Myocyte (in vitro differentiated cells): ENCODE measurements at regions not wholly inside any gene's neighbourhood (a gene's known extent, or its start where the extent isn't known, plus 50 kb on each side); places are given as distances from the start of the nearest gene placed in this dataset.
A peak's percentile ranks its signal among the peaks of the same experiment; 100 is the strongest.
"Not testable (repeated sequence)": the region's sequence is repeated elsewhere in the genome, so short reads cannot be mapped to it uniquely, and the experiment has no call there.

Source experiments
- DNase-seq: peaks from one replicate; pipeline ENCODE4 v3.0.0-alpha.2; 2012; ENCODE audit warnings: low read depth

DNA sequence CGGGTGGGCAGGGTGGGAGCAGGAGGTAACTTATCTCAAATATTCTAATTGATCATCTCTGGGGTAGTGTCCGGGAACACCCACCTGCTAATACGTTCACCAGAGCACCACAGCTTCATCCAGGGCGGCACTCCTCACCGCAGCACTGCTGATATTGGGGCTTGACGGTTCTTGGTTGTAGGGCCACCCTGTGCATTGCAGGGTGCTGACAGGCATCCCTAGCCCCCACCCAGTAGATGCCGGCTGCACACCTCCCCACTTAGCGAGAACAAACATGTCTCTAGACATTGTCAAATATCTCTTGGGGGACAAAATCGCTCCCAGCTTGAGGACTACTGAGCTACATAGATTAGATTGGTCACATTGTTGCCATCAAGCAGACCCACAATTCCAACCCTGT lies 73.9 kb upstream of the WASF3 start:
- no peak for DNase-seq

DNA sequence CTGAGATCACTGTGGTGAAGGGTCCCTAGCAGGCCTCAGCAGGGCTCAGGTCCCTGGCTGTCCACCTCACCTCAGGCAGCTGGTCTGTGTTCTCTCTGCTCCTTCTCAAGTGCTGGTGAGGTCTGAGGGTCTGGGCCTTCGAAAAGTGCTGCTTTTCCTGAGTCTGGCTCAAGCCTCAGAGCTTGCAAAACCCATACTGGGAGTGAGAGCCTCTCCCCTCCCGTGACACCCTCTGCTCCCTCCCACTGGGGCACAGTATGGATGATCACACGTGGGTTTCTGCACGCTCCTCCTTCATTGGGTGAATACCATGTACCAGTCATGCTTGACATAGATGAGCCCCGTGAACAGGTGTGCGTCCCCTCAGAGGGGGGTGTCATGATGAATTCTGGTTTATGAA lies 73.3 kb upstream of the WASF3 start:
- DNase-seq, result no peak

DNA sequence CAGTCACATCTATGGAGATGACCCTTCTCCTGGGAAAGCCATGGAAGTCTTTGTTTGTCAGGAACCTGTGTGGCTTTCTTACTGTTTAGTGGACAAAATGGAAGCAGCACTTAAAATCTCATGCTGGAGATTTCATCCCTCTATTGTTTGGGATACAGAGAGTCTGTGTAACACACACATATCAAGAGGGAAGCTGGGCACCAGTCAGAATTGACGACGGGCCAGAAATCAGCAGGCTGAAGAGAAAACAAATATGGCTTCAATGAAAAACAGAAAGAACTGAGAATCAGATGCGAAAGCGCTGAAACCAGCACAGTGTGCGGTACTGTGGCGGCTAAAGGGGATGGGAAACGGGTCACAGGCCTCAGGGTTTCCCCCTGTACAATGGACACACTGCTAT lies 72.2 kb upstream of the WASF3 start:
- no peak for DNase-seq

DNA sequence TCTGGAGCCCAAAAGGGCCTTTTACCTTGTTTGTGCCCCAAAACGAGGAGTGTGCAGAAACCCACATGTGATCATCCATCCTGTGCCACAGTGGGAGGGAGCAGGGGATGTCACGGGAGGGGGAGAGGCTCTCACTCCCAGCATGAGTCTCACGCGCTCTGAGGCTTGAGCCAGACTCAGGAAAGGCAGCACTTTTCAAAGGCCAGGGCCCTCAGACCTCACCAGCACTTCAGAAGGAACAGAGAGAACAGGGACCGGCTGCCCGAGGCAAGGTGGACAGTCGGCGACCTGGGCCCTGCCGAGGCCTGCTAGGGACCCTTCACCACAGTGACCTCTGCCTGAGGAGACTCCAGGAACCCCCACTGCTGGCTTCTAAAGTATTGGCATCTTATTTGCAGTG lies 71.7 kb upstream of the WASF3 start:
- DNase-seq, result no peak

DNA sequence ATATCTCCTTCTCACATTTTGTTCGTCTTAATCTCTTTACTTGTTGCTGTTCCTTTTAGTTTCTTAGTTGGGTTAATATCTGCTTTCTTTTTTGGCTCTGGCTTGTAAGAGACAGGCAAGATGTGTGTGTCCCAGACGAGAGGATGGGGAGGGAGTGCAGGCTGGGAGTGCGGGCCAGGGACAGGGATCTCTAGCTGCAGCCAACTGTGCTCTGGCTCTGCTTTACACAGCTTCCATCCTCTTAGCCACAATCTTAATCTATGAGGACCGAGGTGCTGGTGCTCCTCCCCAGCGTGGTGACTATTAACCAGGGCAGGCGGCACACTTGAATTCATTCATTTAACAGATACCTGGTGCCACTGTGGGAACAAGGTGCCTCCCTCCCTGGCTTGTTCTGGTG lies 70.9 kb upstream of the WASF3 start:
- DNase-seq, result no peak

DNA sequence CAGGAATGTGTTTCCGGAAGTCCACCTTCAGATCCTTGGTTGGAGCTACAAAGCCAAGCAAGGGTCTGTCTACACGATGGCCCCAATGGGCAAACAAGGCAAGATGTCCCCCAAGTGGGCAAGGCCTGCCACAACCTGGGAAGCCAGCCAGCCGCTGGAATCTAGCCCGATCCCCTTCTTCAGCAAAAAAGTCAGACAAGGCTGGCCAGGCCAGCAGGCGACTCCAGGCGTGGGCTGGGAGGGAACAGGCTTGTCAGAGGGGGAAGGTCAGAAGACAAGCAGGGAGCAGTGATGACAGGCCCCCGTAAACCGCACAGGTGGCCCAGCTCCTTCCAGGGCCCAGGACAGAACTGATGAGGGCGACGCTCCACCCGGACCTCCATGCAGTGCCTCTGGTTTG lies 69.7 kb upstream of the WASF3 start:
- DNase-seq, result no peak

DNA sequence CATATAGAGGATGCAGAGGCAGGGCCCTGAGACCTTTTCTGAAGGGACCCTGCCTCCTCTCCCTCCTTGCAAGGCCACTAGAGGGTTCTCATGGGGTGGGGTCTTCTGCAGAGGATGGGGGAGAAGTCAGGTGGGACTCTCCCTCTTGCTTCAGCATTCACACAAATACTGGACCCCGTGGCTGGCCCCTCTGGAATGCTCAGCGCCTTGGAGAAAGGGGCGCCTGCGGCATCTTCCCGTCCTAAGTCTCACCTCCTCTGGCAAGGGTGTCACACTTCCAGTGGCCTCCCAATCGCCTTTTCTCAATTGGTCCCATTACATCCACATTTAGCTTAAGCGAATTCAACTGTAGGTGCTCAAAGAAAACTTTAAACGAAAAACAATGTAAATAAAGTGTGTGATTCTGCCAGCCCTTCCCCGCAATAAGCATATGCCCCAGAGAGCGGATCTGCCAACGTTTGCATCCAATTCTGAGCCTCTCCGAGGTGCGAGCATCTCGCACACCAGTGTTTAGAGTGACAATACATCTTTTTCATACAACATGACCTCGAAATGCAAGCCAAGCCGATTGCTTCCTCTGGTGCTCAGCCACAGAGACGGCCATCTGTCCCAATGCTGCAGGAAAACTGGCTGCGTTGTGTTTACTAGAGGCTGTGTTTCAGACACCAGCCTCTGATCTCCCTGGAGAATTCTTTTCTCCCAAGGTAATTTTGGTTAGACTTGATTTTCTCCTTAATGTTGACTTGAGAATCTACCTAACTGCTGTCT lies 69.1 kb upstream of the WASF3 start:
- no peak for DNase-seq

DNA sequence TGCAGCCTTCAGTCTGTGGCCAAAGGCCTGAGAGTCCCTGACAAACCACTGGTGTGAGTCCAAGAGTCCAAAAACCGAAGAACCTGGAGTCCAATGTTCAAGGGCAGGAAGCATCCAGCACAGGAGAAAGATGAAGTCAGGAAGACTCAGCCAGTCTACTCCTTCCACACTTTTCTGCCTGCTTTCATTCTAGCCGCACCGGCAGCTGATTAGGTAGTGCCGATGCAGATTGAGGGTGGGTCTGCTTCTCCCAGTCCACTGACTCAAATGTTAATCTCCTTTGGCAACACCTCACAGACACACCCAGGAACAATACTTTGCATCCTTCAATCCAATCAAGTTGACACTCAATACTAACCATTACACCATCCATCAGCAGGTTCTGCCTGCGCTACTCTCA lies 65.2 kb upstream of the WASF3 start:
- not testable (repeated sequence) for DNase-seq

DNA sequence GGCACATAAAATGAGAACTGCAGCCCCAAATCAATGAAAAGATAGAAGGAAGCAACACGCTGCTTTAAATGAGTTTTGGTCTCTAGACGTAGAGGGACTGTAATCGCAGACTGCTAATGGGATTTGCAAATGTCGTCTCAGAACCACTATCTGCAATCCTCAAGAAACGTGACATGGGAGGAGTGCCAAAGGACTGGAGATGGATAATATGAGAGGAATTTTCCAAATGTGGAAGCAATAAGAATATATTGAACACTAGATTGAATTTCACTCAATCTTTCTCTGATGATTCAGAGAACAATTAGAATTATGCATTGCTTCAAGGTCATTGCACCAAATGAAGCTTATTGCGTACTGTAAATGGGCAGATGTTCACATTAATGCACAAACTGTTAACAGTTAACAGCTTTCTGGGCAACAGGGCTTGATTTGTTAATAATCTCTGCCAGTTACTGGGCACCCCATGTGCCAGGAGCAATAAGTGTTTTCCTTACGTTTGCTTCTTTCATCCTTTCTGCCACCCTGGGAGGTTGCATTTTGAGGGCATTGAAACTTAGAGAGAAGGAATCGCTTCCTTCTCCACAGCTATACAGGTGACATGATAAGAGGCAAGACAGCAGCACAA lies 62.8 kb upstream of the WASF3 start:
- DNase-seq, result no peak

DNA sequence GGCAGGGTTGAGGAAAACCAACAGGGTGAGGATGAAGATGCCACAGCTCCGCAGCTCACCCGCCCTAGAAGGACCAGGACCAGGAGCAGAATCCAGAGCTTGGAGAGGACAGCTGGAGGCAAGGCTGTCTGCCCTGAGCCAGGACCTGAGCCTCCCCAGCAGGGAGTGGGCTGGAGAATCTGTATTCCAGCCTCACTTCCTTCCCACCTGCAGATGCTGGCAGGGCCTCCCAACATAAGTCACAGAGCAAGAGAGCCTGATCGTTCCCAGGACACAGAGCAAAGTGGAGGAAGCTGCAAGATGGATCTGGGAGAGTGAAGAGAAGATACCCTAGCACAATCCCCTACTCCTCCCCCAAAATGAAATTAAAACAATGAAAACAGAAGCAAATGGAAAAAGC lies 61.7 kb upstream of the WASF3 start:
- no peak for DNase-seq

DNA sequence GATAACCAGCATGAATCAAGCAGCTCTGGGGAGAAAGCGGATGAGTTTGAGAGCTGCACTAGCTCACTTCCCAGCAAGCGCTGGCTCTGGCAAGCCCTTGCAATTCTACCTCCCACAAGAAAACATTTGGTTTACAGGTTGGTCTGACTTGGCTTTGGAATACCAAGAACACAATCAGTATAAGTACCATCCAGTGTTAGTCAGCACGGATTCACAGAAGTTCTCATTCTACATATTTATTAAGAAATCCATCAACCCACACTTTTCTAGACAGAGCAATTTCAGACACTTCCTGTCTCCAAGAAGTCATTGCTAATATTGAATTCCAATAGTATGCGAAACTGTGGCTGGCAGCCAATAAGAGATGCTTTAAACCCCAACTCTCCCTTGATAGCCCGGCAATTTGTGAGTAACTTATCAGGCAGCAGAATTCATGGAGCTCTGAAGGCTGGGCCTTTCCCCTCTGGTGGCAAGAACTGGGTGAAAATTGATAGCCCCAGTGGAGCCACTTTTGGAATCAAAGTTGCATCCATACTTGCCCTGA lies 59.4 kb upstream of the WASF3 start:
- DNase-seq, result no peak

DNA sequence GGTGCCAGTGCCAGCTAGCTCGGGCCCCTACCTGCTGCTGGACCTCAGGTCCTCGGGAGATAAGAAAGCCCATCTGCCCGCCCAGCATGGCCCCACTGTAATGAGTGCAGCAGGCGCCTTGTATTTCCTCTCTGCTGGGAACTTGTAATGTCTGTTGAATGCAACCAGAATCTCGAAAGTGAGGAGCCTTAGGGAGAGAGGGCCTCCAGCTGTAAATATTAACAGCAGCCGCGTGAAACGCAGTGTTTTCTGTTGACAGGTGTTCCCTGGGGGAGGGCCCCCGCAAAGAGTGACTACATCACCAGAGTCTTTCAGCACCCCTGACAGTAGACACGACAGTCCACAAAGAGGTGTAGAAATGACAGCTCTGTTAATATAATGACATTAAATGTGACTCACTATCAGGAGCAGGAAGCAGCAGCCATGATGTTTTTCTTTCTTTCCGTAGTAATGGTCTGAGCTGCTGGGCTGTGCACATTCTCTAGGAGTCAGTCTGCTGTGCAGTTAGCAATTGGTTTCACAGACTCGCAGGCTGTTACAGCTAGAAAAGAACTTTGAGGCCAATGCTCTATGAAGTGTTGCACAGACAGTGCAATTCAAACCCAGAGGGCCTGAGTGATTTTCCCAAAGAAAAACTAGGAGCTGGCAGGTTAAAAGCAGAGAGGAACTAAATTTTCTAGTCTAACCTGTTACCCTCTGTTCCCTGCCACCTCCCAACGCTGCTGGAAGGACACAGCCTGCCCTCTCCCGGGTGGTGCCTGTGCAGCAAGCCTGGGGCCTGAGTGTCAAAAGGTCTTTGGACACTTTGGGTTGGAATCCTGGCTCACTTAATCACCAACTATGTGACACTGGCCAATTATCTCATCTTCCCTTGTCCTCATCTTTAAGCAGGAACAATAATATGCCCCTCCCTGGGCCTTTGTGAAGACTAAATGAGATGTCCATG lies 58.6 kb upstream of the WASF3 start:
- DNase-seq, result no peak

DNA sequence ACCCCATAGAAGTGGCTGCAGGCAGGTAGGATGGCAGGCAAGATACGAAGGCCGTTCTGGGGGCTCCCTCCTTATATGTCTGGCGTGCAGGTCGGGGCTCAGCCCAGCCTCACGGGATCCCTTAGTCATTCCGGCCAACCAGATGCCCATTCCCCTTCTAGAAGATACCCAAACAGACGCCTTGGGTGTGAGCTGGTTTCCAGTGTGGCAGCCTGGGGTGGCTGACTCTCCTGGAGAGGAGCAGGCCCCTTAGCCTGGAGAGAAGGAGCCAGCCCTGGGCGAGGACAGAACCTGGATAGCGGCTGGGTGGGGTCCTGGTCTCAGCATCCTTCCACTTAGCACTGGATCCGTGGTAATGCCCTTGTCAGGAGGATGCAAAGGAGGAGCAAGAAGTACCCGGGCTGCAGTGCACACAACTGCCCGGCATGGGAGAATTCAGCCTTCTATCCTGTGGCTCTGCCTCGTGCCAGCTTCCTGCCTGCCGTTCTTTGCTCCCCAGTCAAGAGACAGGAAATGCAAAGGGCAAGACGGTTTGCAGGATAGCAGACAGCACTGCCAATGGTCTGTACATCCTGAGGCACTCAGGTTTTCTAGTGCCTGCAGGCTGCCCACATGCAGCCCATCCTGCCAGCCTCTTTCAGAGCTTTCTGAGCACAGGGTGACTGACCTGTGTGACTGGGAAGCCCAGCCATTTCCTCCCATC lies 56.7 kb upstream of the WASF3 start:
- no peak for DNase-seq

DNA sequence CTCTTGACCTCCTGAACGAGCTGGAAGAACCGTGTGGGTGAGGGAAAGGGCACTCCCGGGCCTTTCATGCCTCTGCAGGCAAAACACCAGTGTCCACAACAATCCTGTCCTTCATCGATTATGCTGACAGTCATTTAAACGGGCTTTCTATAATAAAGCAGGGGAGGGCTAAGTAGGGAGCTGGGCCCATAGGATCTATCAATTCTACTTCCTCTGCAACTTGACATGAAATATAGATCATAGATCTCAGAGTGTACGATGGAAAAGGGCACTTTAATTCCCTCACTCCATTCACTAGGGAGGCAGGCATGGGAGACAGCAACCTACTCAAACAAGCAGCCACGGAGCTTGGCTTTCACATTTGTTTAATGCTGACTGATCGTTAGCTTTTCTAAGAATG lies 55.8 kb upstream of the WASF3 start:
- no peak for DNase-seq

DNA sequence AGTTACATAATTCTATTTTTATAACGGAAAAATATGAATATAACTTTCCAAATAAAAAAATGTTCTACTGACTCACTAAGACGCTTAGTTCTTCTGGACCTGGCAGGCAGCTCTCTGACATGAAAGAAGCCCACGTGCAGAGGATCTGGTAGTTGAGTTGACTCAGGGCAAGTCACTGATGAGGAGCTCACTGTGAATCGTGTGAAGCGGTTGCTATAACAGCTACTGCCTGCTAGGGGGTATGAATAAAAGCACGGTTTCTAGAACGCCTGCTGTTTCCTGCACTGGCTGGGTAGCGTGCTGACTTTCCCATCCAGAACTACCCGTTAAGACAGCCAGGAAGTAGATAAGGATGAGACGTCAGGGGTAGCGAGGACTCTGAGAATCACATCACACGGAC lies 54.7 kb upstream of the WASF3 start:
- DNase-seq, result peak; percentile 53

DNA sequence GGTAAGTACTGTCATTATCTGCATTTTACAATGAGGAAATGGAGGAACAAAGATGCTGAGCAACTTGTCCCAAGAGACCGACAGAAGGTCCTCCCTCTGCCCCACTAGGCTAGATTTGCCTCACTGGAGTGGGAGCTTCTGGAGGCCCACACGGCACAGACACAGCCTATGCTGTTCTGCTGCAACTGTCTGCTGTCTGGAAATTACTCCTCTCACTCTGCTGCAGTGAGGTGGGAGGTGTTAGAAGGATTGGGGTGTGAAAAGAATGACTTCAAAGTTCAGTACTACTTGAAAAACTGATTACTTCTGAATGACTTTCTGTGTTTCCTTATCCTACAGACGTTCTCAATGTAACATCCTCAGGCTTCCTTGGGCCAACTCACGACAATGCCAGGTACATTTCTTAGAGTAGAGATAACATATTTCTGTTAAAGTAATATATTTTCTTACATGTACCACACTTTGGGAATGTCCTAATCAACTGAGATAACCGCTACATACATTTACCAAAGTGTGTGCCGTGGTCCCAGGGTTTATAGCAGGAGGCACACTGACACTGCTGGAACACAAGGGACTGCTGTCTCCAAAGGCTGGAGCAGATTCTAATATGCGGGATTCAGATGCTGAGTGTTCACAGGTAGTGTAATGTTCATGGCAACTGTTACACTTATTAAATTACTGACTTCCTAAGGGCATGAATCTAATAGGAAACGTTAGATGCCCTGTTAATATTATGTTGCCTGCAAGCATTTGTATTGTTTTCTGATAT lies 53.5 kb upstream of the WASF3 start:
- DNase-seq, result no peak
